IMR-90 (cell line): ENCODE measurements at regions not wholly inside any gene's neighbourhood (a gene's known extent, or its start where the extent isn't known, plus 50 kb on each side); places are given as distances from the start of the nearest gene placed in this dataset.

Experiments used
- BHLHE40 ChIP-seq: fragments of 150-350 bp; IDR thresholded peaks from 2 replicates; pipeline ENCODE4 v1.6.1; 2016; ENCODE audit warnings: mild to moderate bottlenecking, low read depth, low read length
- CEBPB ChIP-seq: IDR thresholded peaks from 2 replicates; pipeline ENCODE4 v1.6.1; 2012; ENCODE audit warnings: low read depth, low read length, improper control_type of control experiment
- CTCF ChIP-seq: conservative IDR thresholded peaks from 2 replicates; pipeline ENCODE4 v1.5.1; 2012; ENCODE audit warnings: mild to moderate bottlenecking, low read depth, low read length, improper control_type of control experiment
- FOS ChIP-seq: fragments of 150-350 bp; IDR thresholded peaks from 2 replicates; pipeline ENCODE4 v1.6.1; 2016; ENCODE audit warnings: low read depth, low read length
- MAFK ChIP-seq: IDR thresholded peaks from 2 replicates; pipeline ENCODE4 v1.6.1; 2012; ENCODE audit warnings: low read depth, low read length, improper control_type of control experiment
- MXI1 ChIP-seq: IDR thresholded peaks from 2 replicates; pipeline ENCODE4 v1.6.1; 2012; ENCODE audit warnings: low read depth, mild to moderate bottlenecking, low read length, moderate library complexity, borderline replicate concordance
- POLR2A ChIP-seq: IDR thresholded peaks from 2 replicates; pipeline ENCODE4 v1.6.1; 2012; ENCODE audit warnings: mild to moderate bottlenecking, low read depth, low read length
- RFX5 ChIP-seq: IDR thresholded peaks from 2 replicates; pipeline ENCODE4 v1.8.0; 2012; ENCODE audit warnings: low read depth, mild to moderate bottlenecking, low read length, moderate library complexity

DNA sequence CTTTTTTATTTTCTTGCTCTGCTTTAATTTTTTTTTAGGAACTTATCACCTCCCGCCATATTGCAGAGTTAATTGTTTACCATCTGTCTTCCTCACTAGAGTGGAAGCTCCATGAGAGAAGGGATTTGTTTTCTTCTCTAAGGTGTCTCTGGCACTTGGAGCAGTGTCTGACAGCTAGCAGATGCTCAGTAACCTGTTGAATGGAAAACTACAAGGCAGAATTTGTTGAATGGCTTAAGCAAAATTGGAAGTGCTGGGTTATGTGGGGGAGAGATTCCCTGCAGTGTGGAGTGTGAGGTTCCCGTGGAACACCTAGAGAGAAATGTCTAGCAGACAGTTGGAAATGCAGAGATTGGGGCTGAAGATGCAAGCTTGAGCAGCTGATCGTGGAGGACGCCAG is 59.5 kb upstream of the PARP1 start:
- TF ChIP-seq CTCF (no peak), FOS (no peak), RFX5 (no peak), POLR2A (no peak), MXI1 (no peak), BHLHE40 (no peak), MAFK (no peak), CEBPB (no peak)
